C4-2B (cell line): ENCODE measurements at regions not wholly inside any gene's neighbourhood (a gene's known extent, or its start where the extent isn't known, plus 50 kb on each side); places are given as distances from the start of the nearest gene placed in this dataset.

Source experiments
- CTCF ChIP-seq: fragments of 450-650 bp; conservative IDR thresholded peaks from 2 replicates; pipeline ENCODE4 v1.5.1; 2017; ENCODE audit warnings: mild to moderate bottlenecking
- ZFX ChIP-seq: fragments of 450-650 bp; IDR thresholded peaks from 2 replicates; pipeline ENCODE4 v1.6.1; 2017

- TF ChIP-seq CTCF: no peak
- TF ChIP-seq ZFX: no peak
These were observed 362.7 kb upstream of the ADAMTS16 start for GRCh38 chr5:4777435-4777834.
